Loucy (cell line): ENCODE measurements at regions not wholly inside any gene's neighbourhood (a gene's known extent, or its start where the extent isn't known, plus 50 kb on each side); places are given as distances from the start of the nearest gene placed in this dataset.

Experiments used
- EZH2phosphoT487 ChIP-seq: fragments of 200-600 bp; IDR thresholded peaks from 2 replicates; pipeline ENCODE4 v1.6.1; 2018; ENCODE audit warnings: antibody characterized with exemption, mild to moderate bottlenecking, moderate library complexity, borderline replicate concordance
- TF ChIP-seq, protein P1 (sequence below): fragments of 200-600 bp; sonication (generic); conservative IDR thresholded peaks from 2 replicates; pipeline ENCODE4 v1.5.1; 2014; ENCODE audit warnings: mild to moderate bottlenecking, antibody characterized with exemption, low read length

DNA sequence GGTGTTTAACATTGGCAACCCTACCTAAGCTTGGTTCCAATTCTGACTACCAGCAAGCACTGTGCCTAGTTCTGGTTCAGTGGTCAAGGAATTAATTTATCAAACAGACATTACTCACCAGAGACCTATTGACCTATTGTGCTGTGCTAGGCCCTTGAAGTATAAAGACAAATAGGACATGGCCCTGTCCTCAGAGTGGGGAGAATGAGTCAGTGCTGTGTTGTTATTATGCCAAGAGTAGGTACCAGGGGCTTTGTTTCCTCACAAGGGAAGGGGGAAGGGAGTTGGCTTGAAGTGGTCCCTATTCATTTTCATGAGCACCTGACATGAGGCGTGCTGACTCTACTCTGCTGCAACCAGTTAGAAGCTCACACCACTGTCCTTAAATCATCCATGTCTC, 62.6 kb upstream of the PLPP4 start:
- TF ChIP-seq EZH2phosphoT487: no peak
- TF ChIP-seq, protein P1, sequence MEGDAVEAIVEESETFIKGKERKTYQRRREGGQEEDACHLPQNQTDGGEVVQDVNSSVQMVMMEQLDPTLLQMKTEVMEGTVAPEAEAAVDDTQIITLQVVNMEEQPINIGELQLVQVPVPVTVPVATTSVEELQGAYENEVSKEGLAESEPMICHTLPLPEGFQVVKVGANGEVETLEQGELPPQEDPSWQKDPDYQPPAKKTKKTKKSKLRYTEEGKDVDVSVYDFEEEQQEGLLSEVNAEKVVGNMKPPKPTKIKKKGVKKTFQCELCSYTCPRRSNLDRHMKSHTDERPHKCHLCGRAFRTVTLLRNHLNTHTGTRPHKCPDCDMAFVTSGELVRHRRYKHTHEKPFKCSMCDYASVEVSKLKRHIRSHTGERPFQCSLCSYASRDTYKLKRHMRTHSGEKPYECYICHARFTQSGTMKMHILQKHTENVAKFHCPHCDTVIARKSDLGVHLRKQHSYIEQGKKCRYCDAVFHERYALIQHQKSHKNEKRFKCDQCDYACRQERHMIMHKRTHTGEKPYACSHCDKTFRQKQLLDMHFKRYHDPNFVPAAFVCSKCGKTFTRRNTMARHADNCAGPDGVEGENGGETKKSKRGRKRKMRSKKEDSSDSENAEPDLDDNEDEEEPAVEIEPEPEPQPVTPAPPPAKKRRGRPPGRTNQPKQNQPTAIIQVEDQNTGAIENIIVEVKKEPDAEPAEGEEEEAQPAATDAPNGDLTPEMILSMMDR: no peak
